Stimulated activated CD8-positive, alpha-beta memory T cell treated with anti-CD3 and anti-CD28 coated beads, Interleukin-15, amount 100 ng/mL, for 48 hours (primary cell): ENCODE measurements at regions not wholly inside any gene's neighbourhood (a gene's known extent, or its start where the extent isn't known, plus 50 kb on each side); places are given as distances from the start of the nearest gene placed in this dataset.

Experiments
- DNase-seq, 2 donors: peaks; one replicate each; pipeline ENCODE4 v3.0.0-alpha.2; 2020; ENCODE audit warnings: low read depth in 2 of 2

GRCh38 chr6:109227646-109228045 is 132.3 kb downstream of the CEP57L1 start:
- DNase-seq = no peak

- no peak for DNase-seq
Measured at GRCh38 chr6:109226353-109226752, 131.0 kb downstream of the CEP57L1 start.

- no peak for DNase-seq
Measured at GRCh38 chr6:109225946-109226345, 130.6 kb downstream of the CEP57L1 start.

DNA sequence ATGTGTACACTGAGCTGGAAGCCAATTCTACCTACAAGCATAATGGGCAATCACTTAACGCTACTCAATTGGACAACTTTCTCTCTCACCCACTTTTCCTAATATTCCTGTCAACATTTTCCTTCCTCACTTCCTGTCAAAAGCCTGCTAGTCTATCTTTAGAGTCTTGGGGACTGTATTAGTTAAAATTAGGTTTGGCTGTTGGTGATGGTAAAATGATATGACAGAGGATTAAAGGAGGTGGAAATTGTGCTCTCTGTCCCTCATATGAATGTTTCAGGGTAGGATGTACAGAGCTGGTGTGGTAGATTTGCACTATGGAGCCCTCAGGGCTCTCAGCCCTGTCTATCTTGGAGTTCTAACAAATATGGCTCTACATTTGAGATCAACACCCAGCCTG is 129.7 kb downstream of the CEP57L1 start:
- DNase-seq = no peak

GRCh38 chr6:109224107-109224875 is 129.0 kb downstream of the CEP57L1 start:
- no peak for DNase-seq

DNA sequence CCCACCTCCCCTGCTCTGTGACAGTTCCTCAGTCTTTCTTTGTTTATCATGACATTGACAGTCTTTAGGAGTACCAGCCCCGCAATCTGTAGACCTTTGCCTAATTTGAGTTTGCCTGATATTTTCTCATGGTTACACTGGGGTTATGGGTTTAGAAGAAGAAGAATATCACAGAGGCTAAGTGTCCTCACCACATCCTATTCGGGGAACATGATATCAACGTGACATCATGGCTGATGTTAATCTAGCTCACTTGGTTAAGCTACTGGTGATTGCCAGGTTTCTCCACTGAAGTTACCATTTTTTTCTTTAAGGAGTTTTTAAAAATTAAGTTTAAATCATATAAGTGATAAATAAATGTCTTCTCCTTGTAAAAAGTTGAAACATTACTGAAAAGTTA is 127.5 kb downstream of the CEP57L1 start:
- DNase-seq = no peak

DNA sequence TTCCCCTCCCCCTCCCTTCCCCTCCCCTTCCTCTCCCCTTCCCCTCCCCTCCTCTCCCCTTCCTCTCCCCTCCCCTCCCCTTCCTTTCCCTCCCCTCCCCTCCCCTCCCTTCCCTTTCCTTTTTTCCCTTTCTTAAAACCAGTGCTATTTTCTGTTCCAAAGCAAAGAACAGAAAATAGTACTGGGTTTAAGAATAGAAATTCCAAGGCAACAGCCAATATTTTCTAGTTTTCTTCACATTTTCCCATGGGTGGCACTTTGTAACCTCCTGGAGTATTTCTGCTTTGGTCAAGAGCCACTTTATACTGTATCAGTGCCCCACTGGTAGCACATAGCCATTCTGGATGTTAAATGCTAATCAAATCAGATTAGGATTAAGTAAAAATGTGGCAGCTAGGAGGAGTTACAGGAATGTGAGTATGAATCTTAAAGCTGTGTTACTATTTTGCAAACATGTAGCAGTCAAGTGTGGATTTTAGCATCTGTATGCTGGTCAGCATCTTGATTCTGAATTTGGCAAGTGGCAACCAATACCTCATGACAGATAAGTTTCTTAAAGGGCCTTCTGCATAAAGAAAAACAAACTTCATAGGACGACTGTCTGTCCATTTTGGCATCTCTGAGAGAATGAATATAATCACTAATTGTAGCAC is 126.4 kb downstream of the CEP57L1 start:
- no peak for DNase-seq
